Activated CD8-positive, alpha-beta memory T cell treated with anti-CD3 and anti-CD28 coated beads, Interleukin-2, amount 10 ng/mL, durations not matched to agents 7 days and 5 days (primary cell): ENCODE measurements at regions not wholly inside any gene's neighbourhood (a gene's known extent, or its start where the extent isn't known, plus 50 kb on each side); places are given as distances from the start of the nearest gene placed in this dataset.
"Not testable (repeated sequence)": the region's sequence is repeated elsewhere in the genome, so short reads cannot be mapped to it uniquely, and the experiment has no call there.

ENCODE experiments used
- ATAC-seq: fragments of 150-1000 bp; cut with Tn5 transposase; one replicate; pipeline ENCODE4 v1.10.0; 2021; ENCODE audit warnings: moderate library complexity
- CTCF ChIA-PET: fragments of 350-600 bp; sonication (Branson Sonifier 250); formaldehyde crosslinking; loops from one replicate; lab custom pipeline; 2021; ENCODE audit warnings: antibody characterized with exemption; lab: Charles Lee
- DNase-seq: peaks from one replicate; pipeline ENCODE4 v3.0.0-alpha.2; 2020
- H3K27ac Mint-ChIP-seq: one replicate; pipeline ENCODE4 v1.8.0; 2021; ENCODE audit warnings: mild to moderate bottlenecking, mixed read lengths
- H3K27me3 Mint-ChIP-seq: one replicate; pipeline ENCODE4 v1.8.0; 2021; ENCODE audit warnings: mixed read lengths
- H3K36me3 Mint-ChIP-seq: one replicate; pipeline ENCODE4 v1.8.0; 2021; ENCODE audit warnings: mild to moderate bottlenecking, mixed read lengths
- H3K4me1 Mint-ChIP-seq: one replicate; pipeline ENCODE4 v1.8.0; 2021; ENCODE audit warnings: mixed read lengths
- H3K4me3 Mint-ChIP-seq: one replicate; pipeline ENCODE4 v1.8.0; 2021; ENCODE audit warnings: mild to moderate bottlenecking, moderate library complexity, mixed read lengths
- H3K9me3 Mint-ChIP-seq: one replicate; pipeline ENCODE4 v1.8.0; 2022; ENCODE audit warnings: low read depth, mixed read lengths

DNA sequence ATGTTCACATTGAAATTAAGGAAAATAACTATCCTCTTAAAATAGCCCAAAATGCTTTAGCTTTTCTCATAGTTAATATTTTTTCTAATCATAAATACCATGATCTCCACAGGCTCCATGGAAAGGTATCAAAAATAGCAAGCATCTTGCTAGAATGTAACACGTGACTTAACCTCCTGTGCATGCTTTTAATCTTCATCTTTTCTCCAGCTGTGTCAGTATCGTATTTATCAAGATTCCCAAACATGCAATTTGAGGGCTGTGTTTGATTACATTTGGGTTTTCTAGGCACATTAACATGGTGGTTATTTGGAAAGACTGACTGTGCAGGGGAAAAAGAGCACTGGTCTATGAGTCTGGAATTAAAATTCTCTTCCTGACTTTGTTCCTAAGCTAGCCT is 472.5 kb upstream of the MCTP2 start:
- Mint-ChIP-seq H3K27ac (no peak overlapping the region), H3K36me3 (no peaks in the 10 kb centered on the region), H3K9me3 (no peaks in the 10 kb centered on the region), H3K4me1 (no peaks in the 10 kb centered on the region), H3K4me3 (no peak overlapping the region), H3K27me3 (no peaks in the 10 kb centered on the region)
- CTCF ChIA-PET: no interaction called here
- DNase-seq (no peak), ATAC-seq (no peak)

- DNase-seq (no peak), ATAC-seq (no peak)
- H3K36me3 Mint-ChIP-seq: no peaks in the 10 kb centered on the region
- H3K27me3 Mint-ChIP-seq: peaks cover 7% of the 10 kb centered on the region
- no peaks in the 10 kb centered on the region for H3K9me3 Mint-ChIP-seq
- no peak overlapping the region for H3K27ac Mint-ChIP-seq
- H3K4me1 Mint-ChIP-seq: no peaks in the 10 kb centered on the region
- no peak overlapping the region for H3K4me3 Mint-ChIP-seq
- CTCF ChIA-PET: no interaction called here
These were observed 482.7 kb upstream of the MCTP2 start for GRCh38 chr15:93748710-93749109.

- H3K36me3 Mint-ChIP-seq, H3K4me3 Mint-ChIP-seq, CTCF ChIA-PET, H3K9me3 Mint-ChIP-seq, ATAC-seq, H3K27ac Mint-ChIP-seq, DNase-seq, H3K4me1 Mint-ChIP-seq, H3K27me3 Mint-ChIP-seq: not testable (repeated sequence)
These were observed 496.4 kb upstream of the MCTP2 start for GRCh38 chr15:93734976-93735375.

- no peak for ATAC-seq
- no peaks in the 10 kb centered on the region for H3K4me1 Mint-ChIP-seq
- H3K36me3 Mint-ChIP-seq: no peaks in the 10 kb centered on the region
- no peaks in the 10 kb centered on the region for H3K27me3 Mint-ChIP-seq
- no peak overlapping the region for H3K4me3 Mint-ChIP-seq
- CTCF ChIA-PET: no interaction called here
- DNase-seq: no peak
- no peak overlapping the region for H3K27ac Mint-ChIP-seq
- no peaks in the 10 kb centered on the region for H3K9me3 Mint-ChIP-seq
These were observed 500.6 kb upstream of the MCTP2 start for GRCh38 chr15:93730724-93731123.

- H3K36me3 Mint-ChIP-seq: no peaks in the 10 kb centered on the region
- DNase-seq (no peak), ATAC-seq (no peak)
- no peak overlapping the region for H3K4me3 Mint-ChIP-seq
- CTCF ChIA-PET: no interaction called here
- H3K27me3 Mint-ChIP-seq: no peaks in the 10 kb centered on the region
- no peaks in the 10 kb centered on the region for H3K4me1 Mint-ChIP-seq
- H3K27ac Mint-ChIP-seq: no peak overlapping the region
- no peaks in the 10 kb centered on the region for H3K9me3 Mint-ChIP-seq
These were observed 509.2 kb upstream of the MCTP2 start for GRCh38 chr15:93722165-93722564.

- H3K4me3 Mint-ChIP-seq: no peak overlapping the region
- H3K4me1 Mint-ChIP-seq: no peaks in the 10 kb centered on the region
- CTCF ChIA-PET: no interaction called here
- H3K36me3 Mint-ChIP-seq: no peaks in the 10 kb centered on the region
- H3K9me3 Mint-ChIP-seq: no peaks in the 10 kb centered on the region
- ATAC-seq (no peak), DNase-seq (no peak)
- no peak overlapping the region for H3K27ac Mint-ChIP-seq
- H3K27me3 Mint-ChIP-seq: no peaks in the 10 kb centered on the region
These were observed 510.8 kb upstream of the MCTP2 start for GRCh38 chr15:93720607-93721006.

GRCh38 chr15:93719921-93720351 is 511.4 kb upstream of the MCTP2 start:
- no peaks in the 10 kb centered on the region for H3K27me3 Mint-ChIP-seq
- H3K4me1 Mint-ChIP-seq: no peaks in the 10 kb centered on the region
- no peak overlapping the region for H3K27ac Mint-ChIP-seq
- no peaks in the 10 kb centered on the region for H3K36me3 Mint-ChIP-seq
- no peak for DNase-seq
- no peaks in the 10 kb centered on the region for H3K9me3 Mint-ChIP-seq
- CTCF ChIA-PET: no interaction called here
- no peak for ATAC-seq
- H3K4me3 Mint-ChIP-seq: no peak overlapping the region

DNA sequence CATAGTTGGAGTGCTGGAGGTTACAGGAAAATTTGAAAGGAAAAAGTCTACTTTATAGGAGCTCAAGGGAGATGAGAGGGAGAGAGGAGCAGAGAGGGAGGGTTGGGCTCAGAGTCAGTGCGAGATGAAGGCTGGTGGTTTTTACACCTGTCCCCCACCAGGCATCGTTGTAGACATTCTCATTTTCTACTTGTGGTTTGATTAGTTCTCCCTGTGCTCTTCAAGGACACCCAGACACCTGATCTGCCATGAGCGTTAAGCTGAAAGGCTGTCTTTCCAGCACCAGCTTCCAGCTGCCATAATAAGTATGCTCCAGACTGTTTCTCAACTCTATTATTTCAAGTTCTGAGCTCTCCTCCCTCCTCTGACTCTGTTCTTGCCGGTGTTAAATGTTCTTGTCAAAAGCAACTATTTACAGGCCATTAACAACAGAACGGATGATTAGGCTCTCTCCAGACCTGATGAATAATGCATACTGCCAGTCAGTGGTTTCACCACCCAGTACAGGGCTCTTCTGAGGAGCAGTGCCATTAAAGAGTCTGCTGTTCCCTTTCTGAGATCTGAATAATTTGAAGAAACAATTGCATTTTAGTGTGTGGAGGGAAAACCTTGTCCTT is 514.6 kb upstream of the MCTP2 start:
- no peaks in the 10 kb centered on the region for H3K36me3 Mint-ChIP-seq
- H3K4me1 Mint-ChIP-seq: no peaks in the 10 kb centered on the region
- CTCF ChIA-PET: no interaction called here
- H3K27ac Mint-ChIP-seq: no peak overlapping the region
- H3K9me3 Mint-ChIP-seq: no peaks in the 10 kb centered on the region
- no peaks in the 10 kb centered on the region for H3K27me3 Mint-ChIP-seq
- ATAC-seq: no peak
- H3K4me3 Mint-ChIP-seq: no peak overlapping the region
- no peak for DNase-seq

DNA sequence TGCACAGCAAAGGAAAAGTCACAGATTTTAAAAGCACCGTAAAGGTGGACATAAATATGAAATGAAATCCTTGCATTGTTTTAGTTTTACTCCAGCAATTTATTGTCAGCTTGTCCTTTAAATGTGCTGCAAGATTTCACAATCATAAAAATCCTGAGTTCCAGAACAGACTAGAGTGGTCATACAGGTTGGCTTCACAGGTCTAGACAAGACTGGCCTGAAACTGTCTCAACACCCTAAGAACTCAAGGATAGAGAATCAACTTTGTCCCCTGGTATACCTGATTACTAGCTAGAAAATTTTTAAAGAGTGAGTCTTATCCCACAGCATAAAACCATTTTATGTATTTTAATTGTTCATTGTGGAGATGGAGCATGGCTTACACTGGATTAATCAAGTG is 521.7 kb upstream of the MCTP2 start:
- H3K4me3 Mint-ChIP-seq: no peak overlapping the region
- CTCF ChIA-PET: no interaction called here
- H3K27ac Mint-ChIP-seq: no peak overlapping the region
- H3K4me1 Mint-ChIP-seq: no peaks in the 10 kb centered on the region
- no peak for ATAC-seq
- H3K9me3 Mint-ChIP-seq: no peaks in the 10 kb centered on the region
- no peaks in the 10 kb centered on the region for H3K27me3 Mint-ChIP-seq
- DNase-seq: no peak
- H3K36me3 Mint-ChIP-seq: no peaks in the 10 kb centered on the region

- no peak overlapping the region for H3K27ac Mint-ChIP-seq
- H3K4me3 Mint-ChIP-seq: no peak overlapping the region
- no peaks in the 10 kb centered on the region for H3K4me1 Mint-ChIP-seq
- no peaks in the 10 kb centered on the region for H3K36me3 Mint-ChIP-seq
- no peaks in the 10 kb centered on the region for H3K27me3 Mint-ChIP-seq
- H3K9me3 Mint-ChIP-seq: no peaks in the 10 kb centered on the region
- DNase-seq (no peak), ATAC-seq (no peak)
- CTCF ChIA-PET: no interaction called here
These were observed 522.5 kb upstream of the MCTP2 start for GRCh38 chr15:93708724-93709445.

- Mint-ChIP-seq H3K36me3 (no peaks in the 10 kb centered on the region), H3K4me1 (no peaks in the 10 kb centered on the region), H3K9me3 (no peaks in the 10 kb centered on the region), H3K27me3 (no peaks in the 10 kb centered on the region), H3K4me3 (no peak overlapping the region), H3K27ac (no peak overlapping the region)
- CTCF ChIA-PET: no interaction called here
- ATAC-seq (no peak), DNase-seq (no peak)
These were observed 523.6 kb upstream of the MCTP2 start for GRCh38 chr15:93707751-93708150.

DNA sequence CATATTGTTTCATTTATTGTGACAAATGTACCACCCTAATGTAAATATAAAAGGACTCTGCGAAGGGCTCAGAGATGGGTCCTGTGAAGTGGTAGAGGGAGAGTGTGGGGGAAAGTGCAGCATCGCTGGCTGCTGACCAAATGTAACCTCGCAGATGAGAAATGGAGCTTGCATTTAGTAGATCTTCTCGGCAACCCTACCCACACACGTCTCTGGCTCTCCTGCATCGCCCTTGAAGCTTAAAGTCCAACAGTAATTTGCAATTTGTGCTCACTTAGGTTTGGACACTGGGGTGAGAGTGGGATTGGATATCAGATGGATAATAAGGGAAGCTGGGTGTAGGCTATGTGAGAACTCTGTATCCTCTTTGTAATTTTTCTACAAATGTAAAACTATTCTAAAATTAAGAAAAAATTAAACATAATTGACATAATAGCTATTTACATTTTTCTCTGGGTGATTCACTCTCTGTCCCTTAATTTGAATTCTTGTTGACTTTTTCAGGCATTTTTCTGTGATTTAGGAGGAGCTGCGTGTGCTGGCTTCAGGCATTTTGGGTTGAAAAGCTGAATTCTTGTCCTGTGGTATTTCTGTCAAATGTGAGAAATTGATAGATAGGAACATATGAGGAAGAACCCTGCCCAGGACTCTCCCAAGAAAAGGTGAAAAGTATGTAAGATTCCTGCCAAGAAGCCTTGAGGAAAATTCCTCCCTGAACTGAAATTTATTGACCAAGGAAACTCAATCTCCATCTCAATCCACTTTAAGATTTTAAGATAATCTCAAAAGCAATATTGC is 524.7 kb upstream of the MCTP2 start:
- CTCF ChIA-PET: no interaction called here
- no peak overlapping the region for H3K27ac Mint-ChIP-seq
- no peaks in the 10 kb centered on the region for H3K9me3 Mint-ChIP-seq
- DNase-seq: no peak
- no peaks in the 10 kb centered on the region for H3K36me3 Mint-ChIP-seq
- no peak for ATAC-seq
- H3K4me3 Mint-ChIP-seq: no peak overlapping the region
- no peaks in the 10 kb centered on the region for H3K4me1 Mint-ChIP-seq
- no peaks in the 10 kb centered on the region for H3K27me3 Mint-ChIP-seq

GRCh38 chr15:93705753-93706455 is 525.5 kb upstream of the MCTP2 start:
- no peaks in the 10 kb centered on the region for H3K27me3 Mint-ChIP-seq
- no peaks in the 10 kb centered on the region for H3K9me3 Mint-ChIP-seq
- DNase-seq: no peak
- no peaks in the 10 kb centered on the region for H3K36me3 Mint-ChIP-seq
- H3K4me3 Mint-ChIP-seq: no peak overlapping the region
- H3K4me1 Mint-ChIP-seq: no peaks in the 10 kb centered on the region
- CTCF ChIA-PET: no interaction called here
- ATAC-seq: no peak
- H3K27ac Mint-ChIP-seq: no peak overlapping the region
